WTC11 (cell line): ENCODE measurements at regions not wholly inside any gene's neighbourhood (a gene's known extent, or its start where the extent isn't known, plus 50 kb on each side); places are given as distances from the start of the nearest gene placed in this dataset.

Experiments used
- TF ChIP-seq, protein P1 (sequence below): fragments of 200-600 bp; IDR thresholded peaks from 2 replicates; pipeline ENCODE4 v1.8.0; 2022; ENCODE audit warnings: antibody characterized with exemption
- TF ChIP-seq, protein P2 (sequence below): fragments of 250-450 bp; sonication (Bioruptor Pico); IDR thresholded peaks from 2 replicates; pipeline ENCODE4 v1.9.0; 2021; ENCODE audit warnings: mild to moderate bottlenecking

DNA sequence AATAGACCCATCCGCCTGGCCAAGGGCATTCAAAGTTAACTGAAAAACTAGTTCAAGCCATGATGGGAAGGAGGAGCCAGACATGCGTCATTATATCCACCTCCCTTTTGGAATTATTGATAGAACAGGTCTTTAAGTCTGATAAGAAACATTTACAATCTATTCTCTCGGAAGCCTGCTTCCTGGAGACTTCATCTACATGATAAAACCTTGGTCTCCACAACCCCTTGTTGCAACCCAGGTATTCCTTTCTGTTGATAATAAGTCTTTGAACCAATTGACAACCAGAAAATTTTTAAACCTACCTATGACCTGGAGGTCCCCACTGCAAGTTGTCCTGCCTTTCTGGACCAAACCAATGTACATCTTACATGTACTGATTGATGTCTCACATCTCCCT is 451.3 kb downstream of the NAF1 start:
- TF ChIP-seq, protein P1, sequence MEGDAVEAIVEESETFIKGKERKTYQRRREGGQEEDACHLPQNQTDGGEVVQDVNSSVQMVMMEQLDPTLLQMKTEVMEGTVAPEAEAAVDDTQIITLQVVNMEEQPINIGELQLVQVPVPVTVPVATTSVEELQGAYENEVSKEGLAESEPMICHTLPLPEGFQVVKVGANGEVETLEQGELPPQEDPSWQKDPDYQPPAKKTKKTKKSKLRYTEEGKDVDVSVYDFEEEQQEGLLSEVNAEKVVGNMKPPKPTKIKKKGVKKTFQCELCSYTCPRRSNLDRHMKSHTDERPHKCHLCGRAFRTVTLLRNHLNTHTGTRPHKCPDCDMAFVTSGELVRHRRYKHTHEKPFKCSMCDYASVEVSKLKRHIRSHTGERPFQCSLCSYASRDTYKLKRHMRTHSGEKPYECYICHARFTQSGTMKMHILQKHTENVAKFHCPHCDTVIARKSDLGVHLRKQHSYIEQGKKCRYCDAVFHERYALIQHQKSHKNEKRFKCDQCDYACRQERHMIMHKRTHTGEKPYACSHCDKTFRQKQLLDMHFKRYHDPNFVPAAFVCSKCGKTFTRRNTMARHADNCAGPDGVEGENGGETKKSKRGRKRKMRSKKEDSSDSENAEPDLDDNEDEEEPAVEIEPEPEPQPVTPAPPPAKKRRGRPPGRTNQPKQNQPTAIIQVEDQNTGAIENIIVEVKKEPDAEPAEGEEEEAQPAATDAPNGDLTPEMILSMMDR = no peak
- TF ChIP-seq, protein P2, sequence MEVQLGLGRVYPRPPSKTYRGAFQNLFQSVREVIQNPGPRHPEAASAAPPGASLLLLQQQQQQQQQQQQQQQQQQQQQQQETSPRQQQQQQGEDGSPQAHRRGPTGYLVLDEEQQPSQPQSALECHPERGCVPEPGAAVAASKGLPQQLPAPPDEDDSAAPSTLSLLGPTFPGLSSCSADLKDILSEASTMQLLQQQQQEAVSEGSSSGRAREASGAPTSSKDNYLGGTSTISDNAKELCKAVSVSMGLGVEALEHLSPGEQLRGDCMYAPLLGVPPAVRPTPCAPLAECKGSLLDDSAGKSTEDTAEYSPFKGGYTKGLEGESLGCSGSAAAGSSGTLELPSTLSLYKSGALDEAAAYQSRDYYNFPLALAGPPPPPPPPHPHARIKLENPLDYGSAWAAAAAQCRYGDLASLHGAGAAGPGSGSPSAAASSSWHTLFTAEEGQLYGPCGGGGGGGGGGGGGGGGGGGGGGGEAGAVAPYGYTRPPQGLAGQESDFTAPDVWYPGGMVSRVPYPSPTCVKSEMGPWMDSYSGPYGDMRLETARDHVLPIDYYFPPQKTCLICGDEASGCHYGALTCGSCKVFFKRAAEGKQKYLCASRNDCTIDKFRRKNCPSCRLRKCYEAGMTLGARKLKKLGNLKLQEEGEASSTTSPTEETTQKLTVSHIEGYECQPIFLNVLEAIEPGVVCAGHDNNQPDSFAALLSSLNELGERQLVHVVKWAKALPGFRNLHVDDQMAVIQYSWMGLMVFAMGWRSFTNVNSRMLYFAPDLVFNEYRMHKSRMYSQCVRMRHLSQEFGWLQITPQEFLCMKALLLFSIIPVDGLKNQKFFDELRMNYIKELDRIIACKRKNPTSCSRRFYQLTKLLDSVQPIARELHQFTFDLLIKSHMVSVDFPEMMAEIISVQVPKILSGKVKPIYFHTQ = no peak
